ENCODE measurements at regions not wholly inside any gene's neighbourhood (a gene's known extent, or its start where the extent isn't known, plus 50 kb on each side); places are given as distances from the start of the nearest gene placed in this dataset.

GRCh38 chr11:103749158-103749557 lies 287.3 kb upstream of the DDI1 start:
- no peak for DNase-seq (ENCODE audit: low spot score)
- Histone ChIP-seq H3K4me2 (no peak overlapping the region), H3K4me3 (no peak overlapping the region), H3K27ac (no peak overlapping the region), H3K27me3 (no peaks in the 10 kb centered on the region), H3K9me3 (ENCODE audit: low read depth) (no peaks in the 10 kb centered on the region), H3K9me2 (replicated peaks; ENCODE audit: insufficient read depth) (no peaks in the 10 kb centered on the region), H2AFZ (no peak overlapping the region), H4K20me1 (ENCODE audit: insufficient read depth, poor library complexity, severe bottlenecking) (no peaks in the 10 kb centered on the region), H3K79me2 (no peaks in the 10 kb centered on the region), H3K36me3 (replicated peaks; ENCODE audit: insufficient read depth, low read depth) (no peaks in the 10 kb centered on the region), H3K4me1 (ENCODE audit: insufficient read depth) (no peaks in the 10 kb centered on the region)
- WGBS (ENCODE audit: low lambda C conversion rate, missing lambda C conversion rate) = 83% methylated on average over 1 of the region's 1 CpG
- no peak for TF ChIP-seq EZH2phosphoT487 (IDR thresholded peaks at IDR 0.05; ENCODE audit: low read depth, severe bottlenecking, unreplicated experiment)
- no peak for TF ChIP-seq EZH2 (IDR thresholded peaks at IDR 0.05; ENCODE audit: borderline replicate concordance)
- no peak for TF ChIP-seq CTCF (IDR thresholded peaks at IDR 0.05; ENCODE audit: poor library complexity)

GRCh38 chr11:103768816-103769215 lies 267.6 kb upstream of the DDI1 start:
- no peaks in the 10 kb centered on the region for H3K79me2 ChIP-seq
- H3K4me2 ChIP-seq = no peak overlapping the region
- H3K27ac ChIP-seq = no peak overlapping the region
- H3K9me2 ChIP-seq (replicated peaks; ENCODE audit: insufficient read depth) = no peaks in the 10 kb centered on the region
- H4K20me1 ChIP-seq (ENCODE audit: insufficient read depth, poor library complexity, severe bottlenecking) = no peaks in the 10 kb centered on the region
- TF ChIP-seq EZH2 (IDR thresholded peaks at IDR 0.05; ENCODE audit: borderline replicate concordance) (no peak), CTCF (IDR thresholded peaks at IDR 0.05; ENCODE audit: poor library complexity) (no peak), EZH2phosphoT487 (IDR thresholded peaks at IDR 0.05; ENCODE audit: low read depth, severe bottlenecking, unreplicated experiment) (no peak)
- no peak overlapping the region for H2AFZ ChIP-seq
- H3K36me3 ChIP-seq (replicated peaks; ENCODE audit: insufficient read depth, low read depth) = no peaks in the 10 kb centered on the region
- no peaks in the 10 kb centered on the region for H3K9me3 ChIP-seq (ENCODE audit: low read depth)
- no peak for DNase-seq (ENCODE audit: low spot score)
- no peak overlapping the region for H3K4me3 ChIP-seq
- H3K27me3 ChIP-seq = no peaks in the 10 kb centered on the region
- no peaks in the 10 kb centered on the region for H3K4me1 ChIP-seq (ENCODE audit: insufficient read depth)

- Histone ChIP-seq H2AFZ (no peak overlapping the region), H3K4me3 (no peak overlapping the region), H3K36me3 (replicated peaks; ENCODE audit: insufficient read depth, low read depth) (no peaks in the 10 kb centered on the region), H3K9me3 (ENCODE audit: low read depth) (no peaks in the 10 kb centered on the region), H3K4me1 (ENCODE audit: insufficient read depth) (no peaks in the 10 kb centered on the region), H3K27ac (no peak overlapping the region), H4K20me1 (ENCODE audit: insufficient read depth, poor library complexity, severe bottlenecking) (no peaks in the 10 kb centered on the region), H3K79me2 (no peaks in the 10 kb centered on the region), H3K4me2 (no peak overlapping the region), H3K9me2 (replicated peaks; ENCODE audit: insufficient read depth) (no peaks in the 10 kb centered on the region), H3K27me3 (no peaks in the 10 kb centered on the region)
- no peak for DNase-seq (ENCODE audit: low spot score)
- WGBS (ENCODE audit: low lambda C conversion rate, missing lambda C conversion rate) = 96% methylated on average over 2 of the region's 2 CpGs
- TF ChIP-seq EZH2phosphoT487 (IDR thresholded peaks at IDR 0.05; ENCODE audit: low read depth, severe bottlenecking, unreplicated experiment) (no peak), CTCF (IDR thresholded peaks at IDR 0.05; ENCODE audit: poor library complexity) (no peak), EZH2 (IDR thresholded peaks at IDR 0.05; ENCODE audit: borderline replicate concordance) (no peak)
Measured at GRCh38 chr11:103773059-103773458, 263.4 kb upstream of the DDI1 start.

GRCh38 chr11:103773537-103773936 lies 262.9 kb upstream of the DDI1 start:
- no peaks in the 10 kb centered on the region for H3K4me1 ChIP-seq (ENCODE audit: insufficient read depth)
- no peaks in the 10 kb centered on the region for H3K9me2 ChIP-seq (replicated peaks; ENCODE audit: insufficient read depth)
- H3K27me3 ChIP-seq = no peaks in the 10 kb centered on the region
- no peak overlapping the region for H3K4me2 ChIP-seq
- H3K27ac ChIP-seq = no peak overlapping the region
- H2AFZ ChIP-seq = no peak overlapping the region
- H3K36me3 ChIP-seq (replicated peaks; ENCODE audit: insufficient read depth, low read depth) = no peaks in the 10 kb centered on the region
- no peaks in the 10 kb centered on the region for H4K20me1 ChIP-seq (ENCODE audit: insufficient read depth, poor library complexity, severe bottlenecking)
- 96% methylated on average over 13 of the region's 13 CpGs for WGBS (ENCODE audit: low lambda C conversion rate, missing lambda C conversion rate)
- DNase-seq (ENCODE audit: low spot score) = no peak
- no peaks in the 10 kb centered on the region for H3K9me3 ChIP-seq (ENCODE audit: low read depth)
- H3K4me3 ChIP-seq = no peak overlapping the region
- TF ChIP-seq CTCF (IDR thresholded peaks at IDR 0.05; ENCODE audit: poor library complexity) (no peak), EZH2phosphoT487 (IDR thresholded peaks at IDR 0.05; ENCODE audit: low read depth, severe bottlenecking, unreplicated experiment) (no peak), EZH2 (IDR thresholded peaks at IDR 0.05; ENCODE audit: borderline replicate concordance) (no peak)
- no peaks in the 10 kb centered on the region for H3K79me2 ChIP-seq
